ENCODE measurements at regions not wholly inside any gene's neighbourhood (a gene's known extent, or its start where the extent isn't known, plus 50 kb on each side); places are given as distances from the start of the nearest gene placed in this dataset.

DNA sequence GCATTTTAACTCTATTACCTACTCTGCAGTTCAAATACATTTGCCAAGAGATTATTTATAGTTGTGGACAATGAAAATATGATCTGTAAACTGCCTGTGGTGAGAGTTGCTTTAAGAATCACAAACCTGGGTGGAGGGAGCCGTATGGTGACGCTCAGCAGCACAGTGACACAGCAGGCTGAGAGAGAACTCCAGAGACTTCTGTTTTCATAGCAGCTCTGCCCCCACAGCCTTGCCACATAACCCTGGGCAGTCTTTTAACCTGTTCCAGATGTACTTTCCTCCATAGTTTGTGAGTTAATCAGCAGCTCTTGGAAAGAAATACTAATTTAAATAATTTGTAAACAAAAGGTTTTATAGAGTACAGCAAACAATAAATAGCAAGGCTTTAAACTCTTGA lies 450.5 kb downstream of the ELAVL2 start:
- no peak overlapping the region for H3K4me3 ChIP-seq (ENCODE audit: low read depth, low read length)
- no peaks in the 10 kb centered on the region for H3K27me3 ChIP-seq (ENCODE audit: control insufficient read depth, insufficient read depth, low read length)
- H3K36me3 ChIP-seq (ENCODE audit: control insufficient read depth, insufficient read depth, low read length) = no peaks in the 10 kb centered on the region
- no peak for DNase-seq (ENCODE audit: low read depth)
- TF ChIP-seq, protein P1, sequence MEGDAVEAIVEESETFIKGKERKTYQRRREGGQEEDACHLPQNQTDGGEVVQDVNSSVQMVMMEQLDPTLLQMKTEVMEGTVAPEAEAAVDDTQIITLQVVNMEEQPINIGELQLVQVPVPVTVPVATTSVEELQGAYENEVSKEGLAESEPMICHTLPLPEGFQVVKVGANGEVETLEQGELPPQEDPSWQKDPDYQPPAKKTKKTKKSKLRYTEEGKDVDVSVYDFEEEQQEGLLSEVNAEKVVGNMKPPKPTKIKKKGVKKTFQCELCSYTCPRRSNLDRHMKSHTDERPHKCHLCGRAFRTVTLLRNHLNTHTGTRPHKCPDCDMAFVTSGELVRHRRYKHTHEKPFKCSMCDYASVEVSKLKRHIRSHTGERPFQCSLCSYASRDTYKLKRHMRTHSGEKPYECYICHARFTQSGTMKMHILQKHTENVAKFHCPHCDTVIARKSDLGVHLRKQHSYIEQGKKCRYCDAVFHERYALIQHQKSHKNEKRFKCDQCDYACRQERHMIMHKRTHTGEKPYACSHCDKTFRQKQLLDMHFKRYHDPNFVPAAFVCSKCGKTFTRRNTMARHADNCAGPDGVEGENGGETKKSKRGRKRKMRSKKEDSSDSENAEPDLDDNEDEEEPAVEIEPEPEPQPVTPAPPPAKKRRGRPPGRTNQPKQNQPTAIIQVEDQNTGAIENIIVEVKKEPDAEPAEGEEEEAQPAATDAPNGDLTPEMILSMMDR (IDR thresholded peaks at IDR 0.05; ENCODE audit: insufficient read depth, low read depth, low read length) = no peak
- CTCF ChIA-PET = no interaction called here
- POLR2A ChIA-PET = no interaction called here

GRCh38 chr9:23379842-23380241 lies 446.2 kb downstream of the ELAVL2 start:
- Histone ChIP-seq H3K27me3 (ENCODE audit: control insufficient read depth, insufficient read depth, low read length) (no peaks in the 10 kb centered on the region), H3K36me3 (ENCODE audit: control insufficient read depth, insufficient read depth, low read length) (no peaks in the 10 kb centered on the region), H3K4me3 (ENCODE audit: low read depth, low read length) (no peak overlapping the region)
- CTCF ChIA-PET = interaction anchor here (0.6 kb wide), 1 partner anchor 1877 kb away, joined by 3 read pairs; no protein-coding TSS in a partner anchor
- no peak for DNase-seq (ENCODE audit: low read depth)
- POLR2A ChIA-PET = no interaction called here
- TF ChIP-seq, protein P1 (IDR thresholded peaks at IDR 0.05; ENCODE audit: insufficient read depth, low read depth, low read length) = no peak

DNA sequence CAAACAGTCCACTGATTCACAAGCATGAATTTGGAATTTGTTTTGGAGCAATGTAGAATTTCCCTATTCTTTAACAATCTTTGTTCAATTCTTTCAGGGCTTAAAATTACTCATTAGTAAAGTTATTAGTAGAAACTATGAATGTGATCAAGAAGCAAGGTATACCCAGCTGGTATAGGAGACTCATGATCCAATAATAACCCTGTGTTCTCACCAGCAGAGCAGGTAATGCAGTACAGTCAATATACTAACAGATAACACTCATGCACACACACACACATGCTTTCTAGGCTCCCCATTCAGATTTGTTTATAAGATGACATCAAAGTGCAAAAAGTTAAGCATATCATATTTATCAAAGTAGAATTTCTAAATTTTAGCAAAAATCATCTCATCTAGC lies 445.2 kb downstream of the ELAVL2 start:
- Histone ChIP-seq H3K27me3 (ENCODE audit: control insufficient read depth, insufficient read depth, low read length) (no peaks in the 10 kb centered on the region), H3K4me3 (ENCODE audit: low read depth, low read length) (no peak overlapping the region), H3K36me3 (ENCODE audit: control insufficient read depth, insufficient read depth, low read length) (no peaks in the 10 kb centered on the region)
- ChIA-PET POLR2A (no interaction called here), CTCF (no interaction called here)
- TF ChIP-seq, protein P1 (IDR thresholded peaks at IDR 0.05; ENCODE audit: insufficient read depth, low read depth, low read length) = no peak
- DNase-seq (ENCODE audit: low read depth) = no peak

- no peaks in the 10 kb centered on the region for H3K36me3 ChIP-seq (ENCODE audit: control insufficient read depth, insufficient read depth, low read length)
- H3K4me3 ChIP-seq (ENCODE audit: low read depth, low read length) = no peak overlapping the region
- POLR2A ChIA-PET = no interaction called here
- H3K27me3 ChIP-seq (ENCODE audit: control insufficient read depth, insufficient read depth, low read length) = no peaks in the 10 kb centered on the region
- TF ChIP-seq, protein P1 (IDR thresholded peaks at IDR 0.05; ENCODE audit: insufficient read depth, low read depth, low read length) = no peak
- DNase-seq (ENCODE audit: low read depth) = no peak
- CTCF ChIA-PET = no interaction called here
These were observed 443.6 kb downstream of the ELAVL2 start for GRCh38 chr9:23382418-23382817.

GRCh38 chr9:23394189-23394588 lies 431.9 kb downstream of the ELAVL2 start:
- ChIA-PET POLR2A (no interaction called here), CTCF (no interaction called here)
- H3K4me3 ChIP-seq (ENCODE audit: low read depth, low read length) = no peak overlapping the region
- H3K36me3 ChIP-seq (ENCODE audit: control insufficient read depth, insufficient read depth, low read length) = no peaks in the 10 kb centered on the region
- TF ChIP-seq, protein P1 (IDR thresholded peaks at IDR 0.05; ENCODE audit: insufficient read depth, low read depth, low read length) = no peak
- DNase-seq (ENCODE audit: low read depth) = no peak
- H3K27me3 ChIP-seq (ENCODE audit: control insufficient read depth, insufficient read depth, low read length) = no peaks in the 10 kb centered on the region
